Caco-2 (cell line): ENCODE measurements at regions not wholly inside any gene's neighbourhood (a gene's known extent, or its start where the extent isn't known, plus 50 kb on each side); places are given as distances from the start of the nearest gene placed in this dataset.
"Not testable (repeated sequence)": the region's sequence is repeated elsewhere in the genome, so short reads cannot be mapped to it uniquely, and the experiment has no call there.

Experiments used
- BruUV-seq: library from RNA; stranded (reverse); fragments of 400-500 nt; replicated peaks from 2 replicates; lab custom pipeline; 2021; lab: Mats Ljungman, UMichigan
- CTCF ChIA-PET: fragments of 300-600 bp; sonication (Branson Sonifier 250); formaldehyde crosslinking; loops from one replicate; lab custom pipeline; 2022; ENCODE audit warnings: antibody characterized with exemption; lab: Charles Lee
- POLR2A ChIA-PET: fragments of 300-600 bp; sonication (Branson Sonifier 250); formaldehyde crosslinking; loops from one replicate; lab custom pipeline; 2022; ENCODE audit warnings: antibody characterized with exemption; lab: Charles Lee
- DNase-seq, 2 experiments: peaks; one replicate each; pipeline versions ENCODE4 v3.0.0 to v3.0.0-alpha.2; 2020 to 2022
- H3K27me3 ChIP-seq: replicated peaks from 2 replicates; pipeline ENCODE4 v1.6.0; 2011; ENCODE audit warnings: low read length; ENCODE audit not compliant: control insufficient read depth, insufficient read depth
- H3K36me3 ChIP-seq: 2 replicates; pipeline ENCODE4 v1.5.1; 2011; ENCODE audit warnings: low read length; ENCODE audit not compliant: control insufficient read depth, insufficient read depth
- H3K4me1 ChIP-seq: fragments of 250-450 bp; sonication (Bioruptor Pico); 2 replicates; pipeline ENCODE4 v1.5.1; 2020; ENCODE audit warnings: mild to moderate bottlenecking
- H3K4me3 ChIP-seq: 2 replicates; pipeline ENCODE4 v1.5.1; 2011; ENCODE audit warnings: low read depth, mild to moderate bottlenecking, control low read depth, low read length
- H3K9me3 ChIP-seq: fragments of 250-450 bp; sonication (Bioruptor Pico); 2 replicates; pipeline ENCODE4 v1.5.1; 2020; ENCODE audit warnings: mild to moderate bottlenecking, moderate library complexity
- H3K27ac Mint-ChIP-seq: one replicate; pipeline ENCODE4 v1.8.0; 2022; ENCODE audit warnings: mixed read lengths; ENCODE audit not compliant: unreplicated experiment
- H3K27me3 Mint-ChIP-seq: one replicate; pipeline ENCODE4 v1.8.0; 2022; ENCODE audit warnings: mixed read lengths; ENCODE audit not compliant: insufficient read depth, unreplicated experiment
- H3K36me3 Mint-ChIP-seq: one replicate; pipeline ENCODE4 v1.8.0; 2022; ENCODE audit warnings: mild to moderate bottlenecking, mixed read lengths; ENCODE audit not compliant: insufficient read depth, unreplicated experiment
- H3K4me1 Mint-ChIP-seq: one replicate; pipeline ENCODE4 v1.8.0; 2022; ENCODE audit warnings: low read depth, mixed read lengths; ENCODE audit not compliant: unreplicated experiment
- H3K4me3 Mint-ChIP-seq: one replicate; pipeline ENCODE4 v1.8.0; 2022; ENCODE audit warnings: mild to moderate bottlenecking, moderate library complexity, mixed read lengths; ENCODE audit not compliant: unreplicated experiment
- H3K9me3 Mint-ChIP-seq: one replicate; pipeline ENCODE4 v1.8.0; 2022; ENCODE audit warnings: mixed read lengths; ENCODE audit not compliant: unreplicated experiment
- intact Hi-C: fragments of 100-400 bp; cut with micrococcal nuclease; formaldehyde crosslinking; loops from one replicate; pipeline ENCODE4 v1.10.0; 2022; ENCODE audit not compliant: unreplicated experiment
- TF ChIP-seq, protein P1 (sequence below), 2 experiments: fragments of 200-600 bp in 1 of 2; IDR thresholded peaks; 1 replicate in 1 of 2; 2 replicates in 1 of 2; pipeline versions ENCODE4 v1.5.1 to v1.8.0; 2011 to 2022; ENCODE audit warnings: antibody characterized with exemption in 1 of 2, control low read depth in 1 of 2, inconsistent platforms in 1 of 2, low read depth in 1 of 2, low read length in 1 of 2, mild to moderate bottlenecking in 1 of 2, moderate library complexity in 1 of 2; ENCODE audit not compliant: insufficient read depth in 1 of 2, severe bottlenecking in 1 of 2, unreplicated experiment in 1 of 2

DNA sequence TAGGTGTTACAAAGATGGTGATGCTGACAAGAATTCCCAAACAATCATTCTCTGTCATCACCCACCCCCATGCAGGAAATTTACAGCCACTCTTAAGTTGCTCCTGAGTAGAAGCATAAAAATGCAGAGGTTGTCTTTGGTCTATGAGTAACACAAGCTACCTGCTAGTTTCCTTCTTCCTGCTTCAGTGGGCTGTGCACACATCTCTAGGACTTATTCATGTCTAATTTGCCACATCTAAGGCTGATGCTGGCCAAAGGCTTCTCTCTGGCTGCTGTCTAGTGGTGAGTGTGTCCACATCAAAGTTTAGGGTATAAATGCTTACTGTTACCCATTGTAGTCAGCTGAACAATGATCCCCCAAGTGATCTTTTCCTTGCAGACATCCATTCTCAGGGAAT, 662.5 kb downstream of the TYW1 start:
- Mint-ChIP-seq H3K9me3 (peaks cover 13% of the 10 kb centered on the region), H3K4me3 (no peak overlapping the region), H3K27me3 (no peaks in the 10 kb centered on the region), H3K4me1 (no peaks in the 10 kb centered on the region), H3K36me3 (no peaks in the 10 kb centered on the region), H3K27ac (no peak overlapping the region)
- TF ChIP-seq, protein P1, sequence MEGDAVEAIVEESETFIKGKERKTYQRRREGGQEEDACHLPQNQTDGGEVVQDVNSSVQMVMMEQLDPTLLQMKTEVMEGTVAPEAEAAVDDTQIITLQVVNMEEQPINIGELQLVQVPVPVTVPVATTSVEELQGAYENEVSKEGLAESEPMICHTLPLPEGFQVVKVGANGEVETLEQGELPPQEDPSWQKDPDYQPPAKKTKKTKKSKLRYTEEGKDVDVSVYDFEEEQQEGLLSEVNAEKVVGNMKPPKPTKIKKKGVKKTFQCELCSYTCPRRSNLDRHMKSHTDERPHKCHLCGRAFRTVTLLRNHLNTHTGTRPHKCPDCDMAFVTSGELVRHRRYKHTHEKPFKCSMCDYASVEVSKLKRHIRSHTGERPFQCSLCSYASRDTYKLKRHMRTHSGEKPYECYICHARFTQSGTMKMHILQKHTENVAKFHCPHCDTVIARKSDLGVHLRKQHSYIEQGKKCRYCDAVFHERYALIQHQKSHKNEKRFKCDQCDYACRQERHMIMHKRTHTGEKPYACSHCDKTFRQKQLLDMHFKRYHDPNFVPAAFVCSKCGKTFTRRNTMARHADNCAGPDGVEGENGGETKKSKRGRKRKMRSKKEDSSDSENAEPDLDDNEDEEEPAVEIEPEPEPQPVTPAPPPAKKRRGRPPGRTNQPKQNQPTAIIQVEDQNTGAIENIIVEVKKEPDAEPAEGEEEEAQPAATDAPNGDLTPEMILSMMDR (IDR thresholded peaks at IDR 0.05; ENCODE audit: insufficient read depth in 1 of 2, low read depth in 1 of 2, low read length in 1 of 2, severe bottlenecking in 1 of 2, unreplicated experiment in 1 of 2), result no peak
- no peaks in the 10 kb centered on the region for H3K4me1 ChIP-seq
- no peaks in the 10 kb centered on the region for H3K27me3 ChIP-seq
- H3K4me3 ChIP-seq, result no peak overlapping the region
- H3K36me3 ChIP-seq, result no peaks in the 10 kb centered on the region
- no TSS peak for BruUV-seq
- CTCF ChIA-PET, result no interaction called here
- intact Hi-C loops, result no loop called here
- POLR2A ChIA-PET, result no interaction called here
- no peak for DNase-seq
- H3K9me3 ChIP-seq, result no peaks in the 10 kb centered on the region; the same call in 1 of the 2 replicates

DNA sequence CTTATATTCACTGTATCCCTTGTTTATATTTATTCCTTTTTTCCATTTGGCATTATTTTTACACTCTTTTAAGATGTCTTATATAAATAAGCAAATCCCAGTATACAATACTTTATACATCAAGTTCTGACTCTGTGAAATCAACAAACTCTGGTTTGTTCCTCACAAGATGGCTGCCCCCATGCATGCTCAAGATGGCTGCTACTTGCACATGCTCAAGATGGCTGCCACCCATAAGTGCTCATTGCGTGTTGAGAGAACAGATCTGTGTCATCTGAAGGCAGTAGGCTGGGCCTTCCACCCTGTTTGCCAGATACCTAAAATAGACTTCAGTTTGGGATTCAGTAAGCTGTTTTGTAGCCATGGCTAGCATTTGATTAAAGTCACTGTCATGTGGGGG, 666.2 kb downstream of the TYW1 start:
- ChIA-PET POLR2A (no interaction called here), CTCF (no interaction called here)
- Mint-ChIP-seq H3K27ac (no peak overlapping the region), H3K27me3 (no peaks in the 10 kb centered on the region), H3K36me3 (no peaks in the 10 kb centered on the region), H3K9me3 (no peaks in the 10 kb centered on the region), H3K4me1 (no peaks in the 10 kb centered on the region), H3K4me3 (no peak overlapping the region)
- no peak overlapping the region for H3K4me3 ChIP-seq
- H3K27me3 ChIP-seq, result no peaks in the 10 kb centered on the region
- no peaks in the 10 kb centered on the region for H3K4me1 ChIP-seq
- intact Hi-C loops, result no loop called here
- no peaks in the 10 kb centered on the region for H3K36me3 ChIP-seq
- TF ChIP-seq, protein P1 (IDR thresholded peaks at IDR 0.05; ENCODE audit: insufficient read depth in 1 of 2, low read depth in 1 of 2, low read length in 1 of 2, severe bottlenecking in 1 of 2, unreplicated experiment in 1 of 2), result no peak
- no peak for DNase-seq
- no TSS peak for BruUV-seq
- no peaks in the 10 kb centered on the region; the same call in 1 of the 2 replicates for H3K9me3 ChIP-seq

DNA sequence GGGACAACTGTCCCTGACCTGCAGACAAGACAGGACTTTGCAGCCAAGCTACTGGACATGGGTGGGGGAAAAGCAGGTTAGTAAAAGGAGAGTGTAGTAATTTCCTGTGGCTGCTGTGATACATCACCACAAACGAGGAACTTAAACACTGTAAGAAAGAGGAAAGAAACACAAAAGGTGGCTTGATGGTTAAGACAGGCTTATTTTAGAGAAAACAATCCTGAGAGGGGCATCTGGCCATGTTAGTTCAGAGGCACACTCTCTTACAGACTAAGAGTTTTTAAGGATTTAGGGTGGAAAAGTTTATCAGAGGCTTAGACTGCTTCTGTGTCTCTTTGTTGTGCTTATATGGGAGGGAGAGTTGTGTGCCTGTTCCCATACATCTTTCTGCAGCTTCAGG, 667.0 kb downstream of the TYW1 start:
- Histone ChIP-seq H3K4me3 (no peak overlapping the region), H3K4me1 (no peaks in the 10 kb centered on the region), H3K27me3 (no peaks in the 10 kb centered on the region), H3K36me3 (no peaks in the 10 kb centered on the region), H3K9me3 (no peaks in the 10 kb centered on the region; the same call in 1 of the 2 replicates)
- Mint-ChIP-seq H3K27me3 (no peaks in the 10 kb centered on the region), H3K4me1 (no peaks in the 10 kb centered on the region), H3K4me3 (no peak overlapping the region), H3K27ac (no peak overlapping the region), H3K9me3 (peaks cover 2% of the 10 kb centered on the region), H3K36me3 (no peaks in the 10 kb centered on the region)
- CTCF ChIA-PET, result no interaction called here
- TF ChIP-seq, protein P1 (IDR thresholded peaks at IDR 0.05; ENCODE audit: insufficient read depth in 1 of 2, low read depth in 1 of 2, low read length in 1 of 2, severe bottlenecking in 1 of 2, unreplicated experiment in 1 of 2), result no peak
- intact Hi-C loops, result no loop called here
- no TSS peak for BruUV-seq
- POLR2A ChIA-PET, result no interaction called here
- DNase-seq, result no peak

DNA sequence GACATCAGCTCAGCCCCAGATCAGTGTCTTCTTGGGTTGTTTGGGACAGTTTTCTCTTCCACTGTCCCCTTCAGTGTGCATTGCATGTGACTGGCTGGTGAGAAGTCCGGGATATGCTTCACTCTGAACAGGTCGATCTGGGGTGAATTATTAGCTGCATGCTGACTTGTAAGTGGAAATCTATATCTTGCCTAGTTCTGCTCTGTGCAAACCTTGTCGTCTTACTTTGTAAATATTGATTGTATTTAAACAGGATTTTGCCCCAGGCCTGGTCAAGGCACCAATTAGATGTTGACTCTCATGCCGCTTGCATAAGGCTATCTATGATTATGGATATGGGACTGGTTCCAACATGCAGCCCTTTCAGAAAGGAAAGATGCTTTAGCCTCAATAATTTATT, 669.7 kb downstream of the TYW1 start:
- H3K4me3 Mint-ChIP-seq, H3K36me3 Mint-ChIP-seq, H3K36me3 ChIP-seq, BruUV-seq, H3K27ac Mint-ChIP-seq, H3K4me1 Mint-ChIP-seq, H3K9me3 ChIP-seq, H3K27me3 ChIP-seq, intact Hi-C loops, H3K27me3 Mint-ChIP-seq, CTCF ChIA-PET, H3K4me3 ChIP-seq, H3K4me1 ChIP-seq, DNase-seq, POLR2A ChIA-PET: not testable (repeated sequence)
- H3K9me3 Mint-ChIP-seq, result peaks cover 14% of the 10 kb centered on the region
